ENCODE measurements at regions not wholly inside any gene's neighbourhood (a gene's known extent, or its start where the extent isn't known, plus 50 kb on each side); places are given as distances from the start of the nearest gene placed in this dataset.

GRCh38 chr3:31004025-31004678 is 109.7 kb upstream of the GADL1 start:
- WGBS, 5 donors: 56 to 79% (median 67%) methylated on average over 3 of the region's 3 CpGs
- Histone ChIP-seq H3K4me1 (no peaks in the 10 kb centered on the region), H3K4me3 (no peak overlapping the region), H3K36me3 (no peaks in the 10 kb centered on the region), H3K9me3 (no peaks in the 10 kb centered on the region), H3K27me3 (no peaks in the 10 kb centered on the region), H3K27ac (no peak overlapping the region)
- intact Hi-C loops (cut with DNase I; ENCODE audit: low total_unique reads): no loop called here
- peak in 1 of 2 donors; percentile 9 for DNase-seq
- TF ChIP-seq POLR2AphosphoS5 (IDR thresholded peaks at IDR 0.05) (no peak), EP300 (IDR thresholded peaks at IDR 0.05) (no peak), POLR2A (IDR thresholded peaks at IDR 0.05) (no peak), CTCF (IDR thresholded peaks at IDR 0.05) (no peak)

DNA sequence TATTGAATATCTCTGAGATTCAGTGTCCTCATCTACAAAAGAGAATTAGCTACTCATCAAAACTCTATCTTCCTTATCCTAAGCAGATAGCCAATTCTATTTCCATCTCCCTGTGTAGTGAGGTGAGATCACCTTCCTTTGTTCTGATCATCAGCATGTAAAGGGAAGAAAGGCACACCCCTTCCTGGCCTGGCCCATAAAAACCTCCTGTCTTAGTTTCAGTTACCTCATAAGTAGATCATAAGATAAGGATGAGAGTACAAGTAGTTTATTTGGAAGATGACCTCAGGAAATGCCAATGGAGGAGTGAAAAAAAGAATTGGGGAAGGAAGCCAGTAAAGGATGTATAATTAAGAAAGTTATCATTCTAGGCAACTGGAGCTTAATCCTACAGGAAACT is 114.5 kb upstream of the GADL1 start:
- H3K27me3 ChIP-seq: no peaks in the 10 kb centered on the region
- no peak overlapping the region for H3K4me3 ChIP-seq
- H3K27ac ChIP-seq: no peak overlapping the region
- no peaks in the 10 kb centered on the region for H3K9me3 ChIP-seq
- no peak for DNase-seq
- H3K4me1 ChIP-seq: no peaks in the 10 kb centered on the region
- no peaks in the 10 kb centered on the region for H3K36me3 ChIP-seq
- intact Hi-C loops (cut with DNase I; ENCODE audit: low total_unique reads): no loop called here
- TF ChIP-seq EP300 (IDR thresholded peaks at IDR 0.05) (no peak), POLR2A (IDR thresholded peaks at IDR 0.05) (no peak), POLR2AphosphoS5 (IDR thresholded peaks at IDR 0.05) (no peak), CTCF (IDR thresholded peaks at IDR 0.05) (no peak)

GRCh38 chr3:31009881-31010280 is 115.4 kb upstream of the GADL1 start:
- Histone ChIP-seq H3K9me3 (no peaks in the 10 kb centered on the region), H3K27ac (no peak overlapping the region), H3K4me1 (no peaks in the 10 kb centered on the region), H3K36me3 (no peaks in the 10 kb centered on the region), H3K27me3 (no peaks in the 10 kb centered on the region), H3K4me3 (no peak overlapping the region)
- intact Hi-C loops (cut with DNase I; ENCODE audit: low total_unique reads): no loop called here
- DNase-seq: no peak
- TF ChIP-seq POLR2AphosphoS5 (IDR thresholded peaks at IDR 0.05): no peak
- no peak for TF ChIP-seq CTCF (IDR thresholded peaks at IDR 0.05)
- no peak for TF ChIP-seq POLR2A (IDR thresholded peaks at IDR 0.05)
- no peak for TF ChIP-seq EP300 (IDR thresholded peaks at IDR 0.05)

GRCh38 chr3:31010491-31010890 is 116.0 kb upstream of the GADL1 start:
- Histone ChIP-seq H3K4me3 (no peak overlapping the region), H3K36me3 (no peaks in the 10 kb centered on the region), H3K27me3 (no peaks in the 10 kb centered on the region), H3K27ac (no peak overlapping the region), H3K9me3 (no peaks in the 10 kb centered on the region), H3K4me1 (no peaks in the 10 kb centered on the region)
- intact Hi-C loops (cut with DNase I; ENCODE audit: low total_unique reads): no loop called here
- TF ChIP-seq CTCF (IDR thresholded peaks at IDR 0.05): no peak
- no peak for TF ChIP-seq POLR2A (IDR thresholded peaks at IDR 0.05)
- TF ChIP-seq POLR2AphosphoS5 (IDR thresholded peaks at IDR 0.05): no peak
- TF ChIP-seq EP300 (IDR thresholded peaks at IDR 0.05): no peak
- DNase-seq: no peak
- WGBS, 5 donors: 58 to 86% (median 80%) methylated on average over 2 of the region's 2 CpGs

All from stomach (tissue), 8 donors.